ENCODE measurements at regions not wholly inside any gene's neighbourhood (a gene's known extent, or its start where the extent isn't known, plus 50 kb on each side); places are given as distances from the start of the nearest gene placed in this dataset.
A peak's percentile ranks its signal among the peaks of the same experiment; 100 is the strongest.

DNA sequence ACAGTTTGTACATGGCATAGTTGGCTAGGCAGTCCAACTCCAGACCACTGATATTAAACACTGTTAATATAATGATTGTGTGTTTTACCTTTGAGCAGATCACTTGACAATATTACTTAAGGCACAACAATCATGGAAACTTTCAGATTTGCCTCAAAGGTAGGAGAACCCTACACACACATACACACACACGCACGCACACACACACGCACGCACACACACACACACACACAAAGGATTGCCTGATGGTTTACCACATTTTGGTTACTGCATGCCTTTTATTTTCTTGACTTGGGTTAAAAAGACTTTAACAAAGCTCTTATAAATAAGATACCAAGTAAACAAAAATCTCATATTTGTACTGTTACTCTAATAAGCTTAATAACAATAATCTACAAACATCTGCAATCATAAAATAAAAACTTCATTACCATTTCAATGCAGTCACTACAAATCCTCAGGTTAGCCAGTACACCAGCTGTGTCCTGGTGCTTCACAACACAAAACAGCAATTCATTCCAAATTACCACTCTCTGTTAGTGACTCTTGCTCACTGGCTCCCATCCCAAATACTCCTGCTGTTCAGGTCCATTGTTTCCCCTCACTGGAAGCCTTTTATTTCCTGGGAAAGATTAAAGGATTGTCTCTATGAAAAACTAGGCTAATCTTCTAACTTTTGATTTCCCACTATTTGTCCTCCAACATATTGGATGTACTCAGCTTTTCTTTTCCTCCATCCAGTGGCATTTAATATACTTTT, 175.2 kb upstream of the ATP2B1 start:
- Histone ChIP-seq H3K27ac (ENCODE audit: low read depth, low read length) (no peak overlapping the region), H3K9me2 (replicated peaks; ENCODE audit: control insufficient read depth, low read length) (no peaks in the 10 kb centered on the region), H3K4me2 (ENCODE audit: low read length) (no peak overlapping the region), H3F3A (ENCODE audit: control insufficient read depth, insufficient read depth) (peaks cover 9% of the 10 kb centered on the region), H3K4me3 (ENCODE audit: low read length) (no peak overlapping the region), H3K4me1 (ENCODE audit: control insufficient read depth, low read length) (peaks cover 64% of the 10 kb centered on the region), H3K79me2 (ENCODE audit: control insufficient read depth, low read length) (no peaks in the 10 kb centered on the region), H3K27me3 (ENCODE audit: control insufficient read depth, low read length) (no peaks in the 10 kb centered on the region), H3K36me3 (ENCODE audit: control insufficient read depth, low read length) (peaks cover 17% of the 10 kb centered on the region), H3K9me3 (ENCODE audit: control insufficient read depth, insufficient read depth, low read length) (0 out of 2 replicates have a peak, but pooled peaks cover 3% of the 10 kb centered on the region), H4K20me1 (ENCODE audit: control insufficient read depth, insufficient read depth, low read depth, low read length) (no peaks in the 10 kb centered on the region)
- TF ChIP-seq, protein P1, sequence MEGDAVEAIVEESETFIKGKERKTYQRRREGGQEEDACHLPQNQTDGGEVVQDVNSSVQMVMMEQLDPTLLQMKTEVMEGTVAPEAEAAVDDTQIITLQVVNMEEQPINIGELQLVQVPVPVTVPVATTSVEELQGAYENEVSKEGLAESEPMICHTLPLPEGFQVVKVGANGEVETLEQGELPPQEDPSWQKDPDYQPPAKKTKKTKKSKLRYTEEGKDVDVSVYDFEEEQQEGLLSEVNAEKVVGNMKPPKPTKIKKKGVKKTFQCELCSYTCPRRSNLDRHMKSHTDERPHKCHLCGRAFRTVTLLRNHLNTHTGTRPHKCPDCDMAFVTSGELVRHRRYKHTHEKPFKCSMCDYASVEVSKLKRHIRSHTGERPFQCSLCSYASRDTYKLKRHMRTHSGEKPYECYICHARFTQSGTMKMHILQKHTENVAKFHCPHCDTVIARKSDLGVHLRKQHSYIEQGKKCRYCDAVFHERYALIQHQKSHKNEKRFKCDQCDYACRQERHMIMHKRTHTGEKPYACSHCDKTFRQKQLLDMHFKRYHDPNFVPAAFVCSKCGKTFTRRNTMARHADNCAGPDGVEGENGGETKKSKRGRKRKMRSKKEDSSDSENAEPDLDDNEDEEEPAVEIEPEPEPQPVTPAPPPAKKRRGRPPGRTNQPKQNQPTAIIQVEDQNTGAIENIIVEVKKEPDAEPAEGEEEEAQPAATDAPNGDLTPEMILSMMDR (IDR thresholded peaks at IDR 0.05; ENCODE audit: low read depth, low read length, poor library complexity, severe bottlenecking) = no peak
- no peak for TF ChIP-seq EZH2phosphoT487 (IDR thresholded peaks at IDR 0.05; ENCODE audit: borderline replicate concordance, low read length)

DNA sequence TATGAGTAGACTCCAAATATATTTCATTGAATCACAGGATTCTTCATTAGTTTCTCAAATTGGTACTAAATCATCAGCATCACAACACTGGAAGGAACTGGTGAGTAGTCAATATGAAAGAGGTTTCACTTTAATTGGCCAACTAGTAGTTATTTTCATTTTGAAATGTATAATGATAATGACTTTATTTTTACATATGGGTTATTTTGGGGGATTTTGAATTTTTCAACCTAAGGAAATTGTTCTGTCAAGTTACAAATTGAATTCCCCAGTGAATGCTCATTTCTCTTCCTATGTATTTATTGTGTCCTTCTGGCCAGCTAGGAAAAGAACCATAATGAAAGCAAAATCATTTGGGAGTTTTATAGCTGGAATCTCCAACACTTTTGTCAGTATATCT, 174.2 kb upstream of the ATP2B1 start:
- TF ChIP-seq, protein P1 (IDR thresholded peaks at IDR 0.05; ENCODE audit: low read depth, low read length, poor library complexity, severe bottlenecking) = no peak
- no peak for TF ChIP-seq EZH2phosphoT487 (IDR thresholded peaks at IDR 0.05; ENCODE audit: borderline replicate concordance, low read length)
- H3K27ac ChIP-seq (ENCODE audit: low read depth, low read length) = no peak overlapping the region
- no peaks in the 10 kb centered on the region for H3K27me3 ChIP-seq (ENCODE audit: control insufficient read depth, low read length)
- peaks cover 9% of the 10 kb centered on the region for H3F3A ChIP-seq (ENCODE audit: control insufficient read depth, insufficient read depth)
- no peaks in the 10 kb centered on the region for H3K79me2 ChIP-seq (ENCODE audit: control insufficient read depth, low read length)
- H3K4me2 ChIP-seq (ENCODE audit: low read length) = 0 out of 2 replicates have a peak overlapping the region, but pooled peaks have one; percentile 7
- peaks cover 17% of the 10 kb centered on the region for H3K36me3 ChIP-seq (ENCODE audit: control insufficient read depth, low read length)
- no peak overlapping the region for H3K4me3 ChIP-seq (ENCODE audit: low read length)
- H4K20me1 ChIP-seq (ENCODE audit: control insufficient read depth, insufficient read depth, low read depth, low read length) = no peaks in the 10 kb centered on the region
- H3K9me2 ChIP-seq (replicated peaks; ENCODE audit: control insufficient read depth, low read length) = no peaks in the 10 kb centered on the region
- H3K9me3 ChIP-seq (ENCODE audit: control insufficient read depth, insufficient read depth, low read length) = 0 out of 2 replicates have a peak, but pooled peaks cover 3% of the 10 kb centered on the region
- peaks cover 72% of the 10 kb centered on the region for H3K4me1 ChIP-seq (ENCODE audit: control insufficient read depth, low read length)

DNA sequence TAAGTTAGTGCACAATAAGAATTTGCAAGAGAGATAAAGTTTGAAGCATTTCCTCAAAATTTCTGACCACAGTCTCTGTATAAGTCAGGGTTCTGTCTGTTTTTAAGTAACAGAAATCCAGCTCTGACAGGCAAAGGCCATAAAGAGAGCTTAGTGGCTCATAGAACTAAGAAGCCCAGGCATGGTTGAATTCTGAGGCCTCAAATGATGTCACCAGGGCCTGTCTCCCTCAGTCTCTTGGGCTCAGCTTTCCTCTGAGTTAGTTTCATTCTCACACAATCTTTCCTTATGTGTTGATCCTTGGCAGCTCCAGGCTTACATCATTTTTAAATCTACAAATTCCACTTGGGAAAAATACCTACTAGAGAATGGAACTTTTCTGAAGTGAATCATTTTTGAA, 173.4 kb upstream of the ATP2B1 start:
- Histone ChIP-seq H3K27me3 (ENCODE audit: control insufficient read depth, low read length) (no peaks in the 10 kb centered on the region), H3K79me2 (ENCODE audit: control insufficient read depth, low read length) (no peaks in the 10 kb centered on the region), H3F3A (ENCODE audit: control insufficient read depth, insufficient read depth) (peaks cover 13% of the 10 kb centered on the region), H3K4me2 (ENCODE audit: low read length) (peak overlapping the region; percentile 91; the same call in 1 of the 2 replicates), H4K20me1 (ENCODE audit: control insufficient read depth, insufficient read depth, low read depth, low read length) (no peaks in the 10 kb centered on the region), H3K4me3 (ENCODE audit: low read length) (peak overlapping the region; percentile 71), H3K4me1 (ENCODE audit: control insufficient read depth, low read length) (peaks cover 72% of the 10 kb centered on the region), H3K9me2 (replicated peaks; ENCODE audit: control insufficient read depth, low read length) (no peaks in the 10 kb centered on the region), H3K27ac (ENCODE audit: low read depth, low read length) (peak overlapping the region; percentile 89), H3K36me3 (ENCODE audit: control insufficient read depth, low read length) (peaks cover 17% of the 10 kb centered on the region), H3K9me3 (ENCODE audit: control insufficient read depth, insufficient read depth, low read length) (0 out of 2 replicates have a peak, but pooled peaks cover 3% of the 10 kb centered on the region)
- TF ChIP-seq, protein P1 (IDR thresholded peaks at IDR 0.05; ENCODE audit: low read depth, low read length, poor library complexity, severe bottlenecking) = no peak
- TF ChIP-seq EZH2phosphoT487 (IDR thresholded peaks at IDR 0.05; ENCODE audit: borderline replicate concordance, low read length) = no peak
